ENCODE measurements at regions not wholly inside any gene's neighbourhood (a gene's known extent, or its start where the extent isn't known, plus 50 kb on each side); places are given as distances from the start of the nearest gene placed in this dataset.

- no peak for TF ChIP-seq TP53 (CRISPR knock-in tag; IDR thresholded peaks at IDR 0.05)
- no peak for TF ChIP-seq CTCF (IDR thresholded peaks at IDR 0.05)
- no peak for TF ChIP-seq ATF3 (CRISPR knock-in tag; conservative IDR thresholded peaks at IDR 0.05)
- TF ChIP-seq ZNF121 (CRISPR knock-in tag; IDR thresholded peaks at IDR 0.05) = no peak
Measured at GRCh38 chr5:6225121-6225607, 153.2 kb downstream of the MED10 start.
